ENCODE measurements at regions not wholly inside any gene's neighbourhood (a gene's known extent, or its start where the extent isn't known, plus 50 kb on each side); places are given as distances from the start of the nearest gene placed in this dataset.

DNA sequence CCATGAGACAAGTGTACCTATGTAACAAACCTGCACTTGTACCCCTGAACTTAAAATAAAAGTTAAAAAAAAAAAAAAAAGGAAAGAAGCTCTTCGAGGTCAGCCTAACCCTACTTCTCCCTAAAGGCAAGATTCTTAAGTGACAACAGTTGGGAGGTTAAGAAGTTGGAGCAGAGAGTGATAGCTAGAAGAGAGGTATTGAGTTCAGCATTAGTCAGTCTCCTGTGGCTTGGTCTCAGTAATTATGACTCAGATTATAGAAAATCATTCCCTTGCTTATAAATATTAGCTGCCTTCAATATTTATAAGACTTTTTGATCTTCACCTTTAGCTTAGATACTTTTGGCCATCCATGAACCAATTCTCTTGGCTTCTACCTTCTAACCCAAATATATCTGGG, 926.8 kb upstream of the SLC39A10 start:
- H3K9ac ChIP-seq (ENCODE audit: low read length): no peak overlapping the region
- H3K4me1 ChIP-seq (ENCODE audit: insufficient read depth, low read length): no peaks in the 10 kb centered on the region
- TF ChIP-seq EZH2 (IDR thresholded peaks at IDR 0.05; ENCODE audit: insufficient read depth, low read length): no peak
- TF ChIP-seq, protein P1, sequence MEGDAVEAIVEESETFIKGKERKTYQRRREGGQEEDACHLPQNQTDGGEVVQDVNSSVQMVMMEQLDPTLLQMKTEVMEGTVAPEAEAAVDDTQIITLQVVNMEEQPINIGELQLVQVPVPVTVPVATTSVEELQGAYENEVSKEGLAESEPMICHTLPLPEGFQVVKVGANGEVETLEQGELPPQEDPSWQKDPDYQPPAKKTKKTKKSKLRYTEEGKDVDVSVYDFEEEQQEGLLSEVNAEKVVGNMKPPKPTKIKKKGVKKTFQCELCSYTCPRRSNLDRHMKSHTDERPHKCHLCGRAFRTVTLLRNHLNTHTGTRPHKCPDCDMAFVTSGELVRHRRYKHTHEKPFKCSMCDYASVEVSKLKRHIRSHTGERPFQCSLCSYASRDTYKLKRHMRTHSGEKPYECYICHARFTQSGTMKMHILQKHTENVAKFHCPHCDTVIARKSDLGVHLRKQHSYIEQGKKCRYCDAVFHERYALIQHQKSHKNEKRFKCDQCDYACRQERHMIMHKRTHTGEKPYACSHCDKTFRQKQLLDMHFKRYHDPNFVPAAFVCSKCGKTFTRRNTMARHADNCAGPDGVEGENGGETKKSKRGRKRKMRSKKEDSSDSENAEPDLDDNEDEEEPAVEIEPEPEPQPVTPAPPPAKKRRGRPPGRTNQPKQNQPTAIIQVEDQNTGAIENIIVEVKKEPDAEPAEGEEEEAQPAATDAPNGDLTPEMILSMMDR (IDR thresholded peaks at IDR 0.05; ENCODE audit: insufficient read depth, low read depth, low read length): no peak
- H3K4me3 ChIP-seq (ENCODE audit: insufficient read depth, low read depth, low read length): no peak overlapping the region
- H3K9me3 Mint-ChIP-seq (ENCODE audit: unreplicated experiment): peaks cover under 1% of the 10 kb centered on the region
- H3K27me3 ChIP-seq (ENCODE audit: insufficient read depth, low read length): no peaks in the 10 kb centered on the region
- H3K4me2 ChIP-seq (ENCODE audit: low read length): no peak overlapping the region
- no peaks in the 10 kb centered on the region for H3K9me3 ChIP-seq (ENCODE audit: insufficient read depth, low read depth, low read length)
- H3K4me1 Mint-ChIP-seq (ENCODE audit: low read depth, unreplicated experiment): no peaks in the 10 kb centered on the region
- no peak overlapping the region for H3K27ac Mint-ChIP-seq (ENCODE audit: unreplicated experiment)
- no peak overlapping the region for H2AFZ ChIP-seq (ENCODE audit: low read depth, low read length)
- no peaks in the 10 kb centered on the region for H3K36me3 Mint-ChIP-seq (ENCODE audit: low read depth, unreplicated experiment)
- H3K27ac ChIP-seq (ENCODE audit: low read depth, low read length): no peak overlapping the region
- H3K4me3 Mint-ChIP-seq (ENCODE audit: unreplicated experiment): no peak overlapping the region
- H3K27me3 Mint-ChIP-seq (ENCODE audit: low read depth, unreplicated experiment): no peaks in the 10 kb centered on the region
- no peaks in the 10 kb centered on the region for H4K20me1 ChIP-seq (ENCODE audit: insufficient read depth, low read length)
- no peak for FAIRE-seq
- H3K79me2 ChIP-seq (ENCODE audit: insufficient read depth, low read length): no peaks in the 10 kb centered on the region
- no peaks in the 10 kb centered on the region for H3K36me3 ChIP-seq (ENCODE audit: insufficient read depth, low read length)
- DNase-seq (ENCODE audit: low read depth): no peak

DNA sequence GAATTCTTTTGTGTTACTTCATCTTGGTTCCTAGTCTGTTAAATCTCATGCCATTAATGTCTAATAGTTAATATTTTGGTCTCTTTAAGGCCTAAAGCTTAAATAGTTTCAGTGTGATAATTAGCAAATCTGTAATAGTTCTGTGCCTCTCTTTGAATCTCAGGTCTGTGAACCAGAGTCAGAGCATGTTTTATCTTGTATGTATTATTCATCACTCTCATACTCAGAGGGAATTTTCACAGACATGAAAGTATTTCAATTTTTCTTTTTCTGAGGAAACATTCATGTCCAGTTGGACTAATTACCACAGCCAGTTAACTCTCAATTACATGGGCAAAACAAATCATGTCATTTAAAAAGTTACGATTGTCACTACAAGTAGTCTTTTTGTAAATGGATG, 931.9 kb upstream of the SLC39A10 start:
- Mint-ChIP-seq H3K4me3 (ENCODE audit: unreplicated experiment) (no peak overlapping the region), H3K4me1 (ENCODE audit: low read depth, unreplicated experiment) (no peaks in the 10 kb centered on the region), H3K36me3 (ENCODE audit: low read depth, unreplicated experiment) (no peaks in the 10 kb centered on the region), H3K27ac (ENCODE audit: unreplicated experiment) (no peak overlapping the region), H3K9me3 (ENCODE audit: unreplicated experiment) (no peaks in the 10 kb centered on the region), H3K27me3 (ENCODE audit: low read depth, unreplicated experiment) (no peaks in the 10 kb centered on the region)
- TF ChIP-seq, protein P1 (IDR thresholded peaks at IDR 0.05; ENCODE audit: insufficient read depth, low read depth, low read length): no peak
- TF ChIP-seq EZH2 (IDR thresholded peaks at IDR 0.05; ENCODE audit: insufficient read depth, low read length): no peak
- no peaks in the 10 kb centered on the region for H3K79me2 ChIP-seq (ENCODE audit: insufficient read depth, low read length)
- DNase-seq (ENCODE audit: low read depth) (no peak), FAIRE-seq (no peak)
- H3K9me3 ChIP-seq (ENCODE audit: insufficient read depth, low read depth, low read length): no peaks in the 10 kb centered on the region
- H3K27me3 ChIP-seq (ENCODE audit: insufficient read depth, low read length): no peaks in the 10 kb centered on the region
- H3K4me3 ChIP-seq (ENCODE audit: insufficient read depth, low read depth, low read length): no peak overlapping the region
- no peak overlapping the region for H2AFZ ChIP-seq (ENCODE audit: low read depth, low read length)
- no peak overlapping the region for H3K9ac ChIP-seq (ENCODE audit: low read length)
- no peaks in the 10 kb centered on the region for H3K4me1 ChIP-seq (ENCODE audit: insufficient read depth, low read length)
- H3K36me3 ChIP-seq (ENCODE audit: insufficient read depth, low read length): no peaks in the 10 kb centered on the region
- H3K4me2 ChIP-seq (ENCODE audit: low read length): no peak overlapping the region
- no peaks in the 10 kb centered on the region for H4K20me1 ChIP-seq (ENCODE audit: insufficient read depth, low read length)
- no peak overlapping the region for H3K27ac ChIP-seq (ENCODE audit: low read depth, low read length)

DNA sequence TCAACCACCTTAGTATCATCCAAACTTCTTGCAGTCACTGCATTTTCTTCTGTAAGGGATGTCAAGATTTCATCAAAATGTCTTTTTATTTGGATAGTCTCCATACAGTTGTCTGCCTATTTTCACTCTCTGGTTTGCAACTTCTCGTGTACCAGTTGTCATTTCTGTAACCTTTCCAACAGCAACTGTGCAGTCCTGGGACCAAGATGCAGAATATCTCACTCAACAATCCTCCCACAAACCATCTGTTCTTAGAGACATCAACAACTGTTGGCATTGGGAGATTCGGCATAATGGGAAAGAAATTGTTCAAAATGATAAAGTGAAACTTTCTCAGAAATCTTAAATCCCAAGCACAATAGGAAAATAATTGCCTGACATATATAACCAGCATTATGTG, 933.6 kb upstream of the SLC39A10 start:
- no peak overlapping the region for H3K4me3 ChIP-seq (ENCODE audit: insufficient read depth, low read depth, low read length)
- H3K79me2 ChIP-seq (ENCODE audit: insufficient read depth, low read length): no peaks in the 10 kb centered on the region
- H3K27ac Mint-ChIP-seq (ENCODE audit: unreplicated experiment): no peak overlapping the region
- FAIRE-seq (no peak), DNase-seq (ENCODE audit: low read depth) (no peak)
- no peak overlapping the region for H2AFZ ChIP-seq (ENCODE audit: low read depth, low read length)
- no peaks in the 10 kb centered on the region for H3K27me3 ChIP-seq (ENCODE audit: insufficient read depth, low read length)
- H3K36me3 ChIP-seq (ENCODE audit: insufficient read depth, low read length): no peaks in the 10 kb centered on the region
- H3K9me3 ChIP-seq (ENCODE audit: insufficient read depth, low read depth, low read length): no peaks in the 10 kb centered on the region
- H3K36me3 Mint-ChIP-seq (ENCODE audit: low read depth, unreplicated experiment): no peaks in the 10 kb centered on the region
- no peak overlapping the region for H3K27ac ChIP-seq (ENCODE audit: low read depth, low read length)
- no peak overlapping the region for H3K4me2 ChIP-seq (ENCODE audit: low read length)
- H3K4me3 Mint-ChIP-seq (ENCODE audit: unreplicated experiment): no peak overlapping the region
- no peaks in the 10 kb centered on the region for H3K9me3 Mint-ChIP-seq (ENCODE audit: unreplicated experiment)
- H4K20me1 ChIP-seq (ENCODE audit: insufficient read depth, low read length): no peaks in the 10 kb centered on the region
- no peaks in the 10 kb centered on the region for H3K4me1 Mint-ChIP-seq (ENCODE audit: low read depth, unreplicated experiment)
- H3K9ac ChIP-seq (ENCODE audit: low read length): no peak overlapping the region
- no peak for TF ChIP-seq EZH2 (IDR thresholded peaks at IDR 0.05; ENCODE audit: insufficient read depth, low read length)
- TF ChIP-seq, protein P1 (IDR thresholded peaks at IDR 0.05; ENCODE audit: insufficient read depth, low read depth, low read length): no peak
- no peaks in the 10 kb centered on the region for H3K4me1 ChIP-seq (ENCODE audit: insufficient read depth, low read length)
- H3K27me3 Mint-ChIP-seq (ENCODE audit: low read depth, unreplicated experiment): no peaks in the 10 kb centered on the region
